Vagina (tissue), 2 donors: ENCODE measurements at regions not wholly inside any gene's neighbourhood (a gene's known extent, or its start where the extent isn't known, plus 50 kb on each side); places are given as distances from the start of the nearest gene placed in this dataset.
A peak's percentile ranks its signal among the peaks of the same experiment; 100 is the strongest.

ENCODE experiments used
- DNase-seq, 2 donors: peaks; one replicate each; pipeline ENCODE4 v3.0.0-alpha.2; 2017; ENCODE audit errors: extremely low spot score in 2 of 2
- H3K27ac ChIP-seq: fragments of 200-600 bp; sonication (generic); one replicate; pipeline ENCODE4 v1.5.1; 2019
- H3K27me3 ChIP-seq: fragments of 200-600 bp; sonication (generic); one replicate; pipeline ENCODE4 v1.5.1; 2019
- H3K36me3 ChIP-seq, 2 donors: fragments of 200-600 bp; sonication (generic); one replicate each; pipeline ENCODE4 v1.5.1; 2017 to 2019
- H3K4me1 ChIP-seq: fragments of 200-600 bp; sonication (generic); one replicate; pipeline ENCODE4 v1.5.1; 2019
- H3K4me3 ChIP-seq, 2 donors: fragments of 200-600 bp; sonication (generic); 1 replicate in 1 of 2; 2 replicates in 1 of 2; pipeline ENCODE4 v1.5.1; 2016 to 2019
- H3K9me3 ChIP-seq: fragments of 200-600 bp; sonication (generic); one replicate; pipeline ENCODE4 v1.5.1; 2019
- CTCF ChIP-seq, 3 experiments: fragments of 450-650 bp in 2 of 3; fragments of 200-600 bp in 1 of 3; sonication (generic) in 1 of 3; IDR thresholded peaks; one replicate each; pipeline ENCODE4 v1.5.1; 2017 to 2019; ENCODE audit warnings: antibody characterized with exemption in 3 of 3, mild to moderate bottlenecking in 2 of 3, moderate library complexity in 2 of 3
- POLR2A ChIP-seq, 2 donors: fragments of 450-650 bp; IDR thresholded peaks; one replicate each; pipeline ENCODE4 v1.6.1; 2017; ENCODE audit warnings: antibody characterized with exemption in 2 of 2, mild to moderate bottlenecking in 2 of 2, moderate library complexity in 2 of 2
- POLR2AphosphoS5 ChIP-seq, 2 donors: sonication (generic); formaldehyde crosslinking; IDR thresholded peaks; one replicate each; pipeline ENCODE4 v1.9.0; 2017; ENCODE audit warnings: antibody characterized with exemption in 2 of 2, mild to moderate bottlenecking in 2 of 2, low read depth in 1 of 2; ENCODE audit not compliant: insufficient read depth in 1 of 2
- intact Hi-C: fragments of 100-400 bp; cut with DNase I; formaldehyde crosslinking; loops from one replicate; pipeline ENCODE4 v1.15.1; 2023

GRCh38 chr22:48800886-48801607 is 1026.6 kb downstream of the BRD1 start:
- intact Hi-C loops, result no loop called here
- no peak for TF ChIP-seq CTCF (IDR thresholded peaks at IDR 0.05)
- TF ChIP-seq POLR2AphosphoS5 (IDR thresholded peaks at IDR 0.05; ENCODE audit: insufficient read depth in 1 of 2, low read depth in 1 of 2), result no peak
- TF ChIP-seq POLR2A (IDR thresholded peaks at IDR 0.05), result no peak
- Histone ChIP-seq H3K9me3 (no peaks in the 10 kb centered on the region), H3K4me3 (no peak overlapping the region), H3K27ac (no peak overlapping the region), H3K4me1 (no peaks in the 10 kb centered on the region), H3K36me3 (no peaks in the 10 kb centered on the region), H3K27me3 (no peaks in the 10 kb centered on the region)
- DNase-seq, result no peak

GRCh38 chr22:48800036-48800885 is 1027.4 kb downstream of the BRD1 start:
- H3K4me3 ChIP-seq, result no peak overlapping the region
- H3K9me3 ChIP-seq, result no peaks in the 10 kb centered on the region
- no peaks in the 10 kb centered on the region for H3K36me3 ChIP-seq
- no peaks in the 10 kb centered on the region for H3K27me3 ChIP-seq
- peak; percentile 67 to 72 for DNase-seq
- intact Hi-C loops, result no loop called here
- H3K27ac ChIP-seq, result no peak overlapping the region
- H3K4me1 ChIP-seq, result no peaks in the 10 kb centered on the region
- TF ChIP-seq POLR2AphosphoS5 (IDR thresholded peaks at IDR 0.05; ENCODE audit: insufficient read depth in 1 of 2, low read depth in 1 of 2) (no peak), POLR2A (IDR thresholded peaks at IDR 0.05) (no peak)

GRCh38 chr22:48799227-48799970 is 1028.3 kb downstream of the BRD1 start:
- H3K4me3 ChIP-seq, result no peak overlapping the region
- no peaks in the 10 kb centered on the region for H3K36me3 ChIP-seq
- no peaks in the 10 kb centered on the region for H3K9me3 ChIP-seq
- intact Hi-C loops, result no loop called here
- peak; percentile 40 to 49 for DNase-seq
- H3K27me3 ChIP-seq, result no peaks in the 10 kb centered on the region
- no peaks in the 10 kb centered on the region for H3K4me1 ChIP-seq
- TF ChIP-seq POLR2AphosphoS5 (IDR thresholded peaks at IDR 0.05; ENCODE audit: insufficient read depth in 1 of 2, low read depth in 1 of 2) (no peak), CTCF (IDR thresholded peaks at IDR 0.05) (no peak), POLR2A (IDR thresholded peaks at IDR 0.05) (no peak)
- no peak overlapping the region for H3K27ac ChIP-seq

GRCh38 chr22:48798281-48799226 is 1029.1 kb downstream of the BRD1 start:
- Histone ChIP-seq H3K36me3 (no peaks in the 10 kb centered on the region), H3K4me3 (no peak overlapping the region), H3K27ac (no peak overlapping the region), H3K9me3 (no peaks in the 10 kb centered on the region), H3K27me3 (no peaks in the 10 kb centered on the region), H3K4me1 (no peaks in the 10 kb centered on the region)
- peak; percentile 34 to 84 for DNase-seq
- no peak for TF ChIP-seq POLR2AphosphoS5 (IDR thresholded peaks at IDR 0.05; ENCODE audit: insufficient read depth in 1 of 2, low read depth in 1 of 2)
- no peak for TF ChIP-seq POLR2A (IDR thresholded peaks at IDR 0.05)
- TF ChIP-seq CTCF (IDR thresholded peaks at IDR 0.05), result no peak
- intact Hi-C loops, result no loop called here
